AG04450 (cell line): ENCODE measurements at regions not wholly inside any gene's neighbourhood (a gene's known extent, or its start where the extent isn't known, plus 50 kb on each side); places are given as distances from the start of the nearest gene placed in this dataset.

Experiments
- CTCF ChIA-PET: fragments of 300-600, 350-600 bp; formaldehyde crosslinking; extraction: SDS; loops from one replicate; lab custom pipeline; 2022; ENCODE audit warnings: antibody characterized with exemption, inconsistent platforms; lab: Charles Lee
- POLR2A ChIA-PET: fragments of 350-600 bp; formaldehyde crosslinking; extraction: SDS; loops from one replicate; lab custom pipeline; 2021; ENCODE audit warnings: antibody characterized with exemption, inconsistent platforms; lab: Yijun Ruan, JAX
- DNase-seq: peaks from one replicate; pipeline ENCODE4 v3.0.0-alpha.2; 2011; ENCODE audit warnings: low read depth, low spot score
- H3K27ac ChIP-seq: one replicate; pipeline ENCODE4 v1.5.1; 2012; ENCODE audit warnings: low read depth, low read length, control low read depth
- H3K27me3 ChIP-seq: one replicate; pipeline ENCODE4 v1.6.0; 2012; ENCODE audit warnings: low read length; ENCODE audit not compliant: control insufficient read depth, insufficient read depth
- H3K4me3 ChIP-seq: 2 replicates; pipeline ENCODE4 v1.5.1; 2011; ENCODE audit warnings: mild to moderate bottlenecking, low read depth, low read length, control low read depth
- H3K9me3 ChIP-seq: 2 replicates; pipeline ENCODE4 v1.5.1; 2012; ENCODE audit warnings: low read length; ENCODE audit not compliant: control insufficient read depth, insufficient read depth
- CTCF ChIP-seq: IDR thresholded peaks from 2 replicates; pipeline ENCODE4 v1.5.1; 2011; ENCODE audit warnings: low read depth, low read length, control low read depth, inconsistent platforms

DNA sequence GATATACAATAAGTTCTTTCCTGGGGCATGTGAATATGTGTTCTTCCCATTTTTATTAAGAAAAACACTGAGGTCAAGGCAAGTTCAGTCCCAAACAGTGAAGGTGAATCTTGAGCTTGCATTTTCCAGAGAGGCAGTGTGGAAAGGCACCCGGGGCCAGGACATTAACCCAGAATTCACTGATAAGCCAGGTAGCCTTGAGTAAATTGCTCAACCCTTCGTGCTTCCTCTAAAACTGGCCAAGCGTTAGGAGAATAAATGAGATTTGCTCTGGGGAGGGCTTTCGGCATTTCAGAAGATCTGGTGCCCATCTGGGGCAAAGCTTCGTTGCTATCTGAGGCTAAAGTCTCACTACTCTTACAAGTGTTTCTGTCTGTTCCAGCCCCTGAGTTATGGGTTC lies 57.1 kb upstream of the KAZN start:
- no peak for DNase-seq
- Histone ChIP-seq H3K27me3 (no peaks in the 10 kb centered on the region), H3K27ac (no peak overlapping the region), H3K4me3 (no peak overlapping the region), H3K9me3 (no peaks in the 10 kb centered on the region; the same call in 1 of the 2 replicates)
- CTCF ChIA-PET, result no interaction called here
- POLR2A ChIA-PET, result no interaction called here
- TF ChIP-seq CTCF, result no peak

DNA sequence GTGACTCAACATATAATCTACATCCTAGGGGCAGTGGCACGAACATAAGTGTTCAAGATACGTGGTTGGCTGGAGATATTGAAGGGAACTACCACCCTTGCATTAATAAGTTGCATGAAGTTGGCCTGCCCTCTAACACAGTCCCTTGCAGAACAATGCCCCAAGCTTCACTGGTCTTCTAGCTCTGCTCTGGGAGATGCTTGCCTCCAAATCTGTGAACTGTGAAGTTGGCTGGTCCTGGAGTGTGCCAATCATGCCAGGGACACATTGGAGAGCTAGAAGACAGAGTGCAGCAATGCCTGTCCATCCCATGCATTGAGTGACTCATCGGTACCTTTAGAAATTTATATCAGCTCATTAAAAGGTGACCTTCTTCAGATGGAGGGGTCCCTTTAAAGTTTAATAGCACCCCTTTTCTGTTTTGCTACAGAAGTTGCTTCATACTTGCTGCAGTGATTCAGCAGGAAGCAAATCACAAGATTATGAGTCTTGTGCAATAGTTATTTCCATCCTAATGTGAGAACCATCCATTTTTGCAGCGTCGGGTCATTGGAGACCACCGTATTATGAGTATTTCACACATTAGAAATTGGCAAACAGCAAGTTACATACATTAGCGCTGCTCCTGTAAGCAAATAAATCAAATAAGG lies 55.2 kb upstream of the KAZN start:
- Histone ChIP-seq H3K27me3 (no peaks in the 10 kb centered on the region), H3K4me3 (no peak overlapping the region), H3K27ac (no peak overlapping the region), H3K9me3 (no peaks in the 10 kb centered on the region; the same call in none of the 2 replicates)
- CTCF ChIA-PET, result no interaction called here
- no peak for DNase-seq
- POLR2A ChIA-PET, result no interaction called here
- TF ChIP-seq CTCF, result no peak

GRCh38 chr1:14544319-14544718 lies 54.2 kb upstream of the KAZN start:
- Histone ChIP-seq H3K9me3 (no peaks in the 10 kb centered on the region; the same call in none of the 2 replicates), H3K27me3 (no peaks in the 10 kb centered on the region), H3K4me3 (no peak overlapping the region), H3K27ac (no peak overlapping the region)
- ChIA-PET CTCF (interaction anchor here (0.6 kb wide), 1 partner anchor 11 kb away, joined by 3 read pairs; no protein-coding TSS in a partner anchor), POLR2A (no interaction called here)
- TF ChIP-seq CTCF, result no peak
- DNase-seq, result no peak

GRCh38 chr1:14545422-14546025 lies 53.0 kb upstream of the KAZN start:
- POLR2A ChIA-PET, result no interaction called here
- Histone ChIP-seq H3K4me3 (no peak overlapping the region), H3K9me3 (no peaks in the 10 kb centered on the region; the same call in none of the 2 replicates), H3K27me3 (no peaks in the 10 kb centered on the region), H3K27ac (no peak overlapping the region)
- CTCF ChIA-PET, result no interaction called here
- no peak for TF ChIP-seq CTCF
- DNase-seq, result no peak

GRCh38 chr1:14546416-14546815 lies 52.1 kb upstream of the KAZN start:
- H3K27ac ChIP-seq, result no peak overlapping the region
- H3K27me3 ChIP-seq, result peaks cover 3% of the 10 kb centered on the region
- H3K9me3 ChIP-seq, result no peaks in the 10 kb centered on the region; the same call in none of the 2 replicates
- ChIA-PET POLR2A (no interaction called here), CTCF (no interaction called here)
- no peak overlapping the region for H3K4me3 ChIP-seq
- TF ChIP-seq CTCF, result no peak
- DNase-seq, result no peak
